HT1080 (cell line): ENCODE measurements at regions not wholly inside any gene's neighbourhood (a gene's known extent, or its start where the extent isn't known, plus 50 kb on each side); places are given as distances from the start of the nearest gene placed in this dataset.
"Not testable (repeated sequence)": the region's sequence is repeated elsewhere in the genome, so short reads cannot be mapped to it uniquely, and the experiment has no call there.

Experiments used
- DNase-seq: peaks from one replicate; pipeline ENCODE4 v3.0.0-alpha.2; 2015; ENCODE audit warnings: low read depth

GRCh38 chr1:121443001-121443540 is 258.3 kb downstream of the SRGAP2C start:
- DNase-seq = peak; percentile 31

DNA sequence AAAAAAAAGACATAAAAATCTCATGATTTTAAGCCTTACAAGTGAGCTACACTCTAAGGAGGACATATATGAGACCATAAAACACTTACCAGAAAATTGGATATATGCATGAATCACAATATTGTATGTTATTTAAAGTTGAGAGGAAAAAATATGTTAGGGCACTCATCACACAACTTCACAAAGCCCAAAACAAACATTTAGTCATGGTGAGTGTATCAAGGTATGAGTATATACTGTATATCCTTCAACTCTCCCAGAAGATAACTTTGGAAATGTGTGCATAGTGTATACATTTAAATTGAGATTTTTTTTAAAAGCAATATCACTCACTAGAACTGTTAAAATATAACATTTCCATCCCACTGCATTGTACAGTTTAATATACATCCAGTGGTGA is 259.3 kb downstream of the SRGAP2C start:
- DNase-seq = peak; percentile 35

- DNase-seq = no peak
Measured at GRCh38 chr1:121445679-121446078, 260.9 kb downstream of the SRGAP2C start.

- not testable (repeated sequence) for DNase-seq
Measured at GRCh38 chr1:121447280-121447923, 262.6 kb downstream of the SRGAP2C start.

DNA sequence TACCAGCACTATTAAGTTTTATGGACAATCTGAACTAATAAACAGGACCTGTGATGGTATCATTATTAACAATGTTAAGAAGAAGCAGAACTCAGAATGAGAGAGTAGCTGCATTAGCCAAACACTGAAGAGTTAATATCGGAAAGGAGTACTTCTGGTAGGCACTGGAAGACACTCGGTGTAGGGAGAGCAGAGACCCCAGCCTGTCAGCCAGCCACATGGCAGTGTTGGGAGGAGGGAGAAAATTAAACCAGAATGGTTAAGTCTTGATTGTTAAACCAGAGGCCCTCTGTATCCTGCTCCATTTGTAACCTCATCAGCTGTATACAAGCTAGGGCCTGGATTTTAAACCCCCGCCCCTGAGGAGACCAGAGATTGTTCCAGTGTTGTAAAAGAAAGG is 263.3 kb downstream of the SRGAP2C start:
- not testable (repeated sequence) for DNase-seq

GRCh38 chr1:121448851-121449250 is 264.1 kb downstream of the SRGAP2C start:
- DNase-seq = no peak

DNA sequence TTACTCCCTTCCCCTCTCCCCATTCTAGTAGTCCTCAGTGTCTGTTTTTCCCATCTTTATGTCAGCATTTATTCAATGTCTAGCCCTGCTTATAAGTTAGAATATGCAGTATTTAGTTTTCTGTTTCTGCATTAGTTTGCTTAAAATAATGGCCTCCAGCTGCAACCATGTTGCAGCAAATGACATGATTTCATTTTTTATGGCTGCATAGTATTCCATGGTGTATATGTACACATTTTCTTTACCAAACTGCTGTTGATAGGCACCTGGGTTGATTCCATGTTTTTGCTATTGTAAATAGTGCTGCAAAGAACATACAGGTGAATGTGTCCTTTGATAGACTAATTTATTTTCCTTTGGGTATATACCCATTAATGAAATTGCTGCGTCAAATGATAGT is 267.7 kb downstream of the SRGAP2C start:
- DNase-seq = no peak

GRCh38 chr1:121458291-121459048 is 273.7 kb downstream of the SRGAP2C start:
- DNase-seq = no peak

- no peak for DNase-seq
Measured at GRCh38 chr1:121459235-121459634, 274.5 kb downstream of the SRGAP2C start.

- not testable (repeated sequence) for DNase-seq
Measured at GRCh38 chr1:121469395-121469794, 284.6 kb downstream of the SRGAP2C start.

DNA sequence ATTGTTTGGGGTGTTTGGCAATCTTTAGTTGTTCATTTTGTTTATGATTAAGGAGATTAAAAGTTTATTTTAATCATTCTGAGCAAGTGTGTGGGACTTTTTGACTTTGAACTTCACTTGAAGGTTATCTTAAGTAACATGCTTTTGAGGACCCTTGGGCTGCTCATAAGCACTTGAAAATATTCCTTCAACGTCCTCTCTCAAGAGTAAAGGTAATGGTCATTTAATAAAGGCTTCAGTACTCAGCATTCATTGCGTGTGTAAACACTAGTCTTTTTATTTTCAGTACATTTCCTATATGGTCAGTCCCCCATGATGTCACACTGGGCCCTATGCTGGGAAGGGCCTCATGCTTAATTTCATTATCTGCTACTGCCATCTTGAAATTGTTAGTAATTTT is 285.6 kb downstream of the SRGAP2C start:
- DNase-seq = not testable (repeated sequence)

- DNase-seq = no peak
Measured at GRCh38 chr1:121471523-121471922, 286.7 kb downstream of the SRGAP2C start.

DNA sequence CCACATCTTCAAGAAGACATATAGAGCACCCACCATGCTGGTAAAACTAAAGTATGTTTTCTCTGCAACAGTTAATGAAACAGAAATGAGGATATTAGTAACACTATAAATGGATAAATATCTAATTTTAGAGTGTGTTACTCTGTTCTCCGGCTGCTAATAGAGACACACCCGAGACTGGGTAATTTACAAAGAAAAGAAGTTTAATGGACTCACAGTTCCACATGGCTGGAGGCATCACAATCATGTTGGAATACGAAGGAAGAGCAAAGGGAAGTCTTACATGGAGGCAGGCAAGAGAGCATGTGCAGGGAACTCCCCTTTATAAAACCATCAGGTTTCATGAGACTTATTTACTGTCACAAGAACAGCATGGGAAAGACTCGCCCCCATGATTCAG is 287.2 kb downstream of the SRGAP2C start:
- DNase-seq = no peak

- DNase-seq = no peak
Measured at GRCh38 chr1:121483234-121483633, 298.5 kb downstream of the SRGAP2C start.

DNA sequence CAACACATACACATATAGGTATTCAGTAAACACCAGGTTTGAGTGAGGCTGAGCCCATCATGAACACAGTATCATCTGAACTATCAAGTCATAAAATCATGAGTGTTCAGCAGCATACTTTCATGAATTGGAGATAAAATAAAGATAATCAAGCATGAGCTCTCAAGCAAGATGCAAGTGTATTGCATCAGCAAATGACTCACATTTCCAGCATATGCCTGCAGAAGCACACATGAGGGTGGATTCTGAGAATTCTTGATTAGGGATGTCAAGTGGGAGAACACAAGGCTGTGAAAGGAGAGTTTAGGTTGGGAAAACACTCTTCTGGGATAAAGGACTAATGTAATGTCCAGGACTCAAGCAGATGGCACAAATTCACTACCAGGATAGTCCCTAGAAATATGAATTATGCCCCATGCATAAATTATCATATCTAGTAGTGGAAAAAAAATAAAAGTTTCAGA is 299.2 kb downstream of the SRGAP2C start:
- DNase-seq = peak; percentile 33

DNA sequence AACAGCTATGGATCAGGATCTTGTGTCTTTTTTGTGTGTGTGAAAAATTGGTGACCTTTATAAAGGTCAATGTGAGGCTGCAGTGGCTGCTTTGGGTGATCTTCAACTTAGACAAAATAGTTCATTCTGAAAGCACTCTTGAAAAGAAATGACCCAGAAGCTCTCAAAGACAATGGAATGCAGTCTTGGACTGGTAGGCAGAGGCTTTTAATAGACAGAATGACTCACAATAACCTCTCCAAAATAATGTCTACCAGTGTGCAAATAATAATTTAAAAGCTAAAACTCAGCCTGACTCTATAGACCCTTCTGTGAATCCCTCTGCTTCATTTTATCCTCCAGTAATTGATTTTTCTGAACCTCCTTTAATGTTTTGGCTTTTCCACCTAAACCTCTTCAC is 310.0 kb downstream of the SRGAP2C start:
- DNase-seq = not testable (repeated sequence)

DNA sequence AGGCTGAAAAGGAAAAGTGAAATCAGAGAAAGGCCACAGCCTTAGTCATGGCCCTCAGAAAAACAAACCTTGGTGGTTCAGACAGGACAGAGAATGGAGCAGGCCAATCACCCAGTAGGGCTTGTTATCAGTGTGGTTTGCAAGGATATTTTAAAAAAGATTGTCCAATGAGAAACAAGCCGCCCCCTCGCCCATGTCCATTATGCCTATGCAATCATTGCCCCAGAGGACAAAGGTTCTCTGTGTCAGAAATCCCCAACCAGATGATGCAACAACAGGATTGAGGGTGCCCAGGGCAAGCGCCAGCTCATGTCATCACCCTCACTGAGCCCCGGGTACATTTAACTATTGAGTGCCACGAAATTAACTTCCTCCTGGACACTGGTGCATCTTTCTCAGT is 326.7 kb downstream of the SRGAP2C start:
- DNase-seq = peak; percentile 60

DNA sequence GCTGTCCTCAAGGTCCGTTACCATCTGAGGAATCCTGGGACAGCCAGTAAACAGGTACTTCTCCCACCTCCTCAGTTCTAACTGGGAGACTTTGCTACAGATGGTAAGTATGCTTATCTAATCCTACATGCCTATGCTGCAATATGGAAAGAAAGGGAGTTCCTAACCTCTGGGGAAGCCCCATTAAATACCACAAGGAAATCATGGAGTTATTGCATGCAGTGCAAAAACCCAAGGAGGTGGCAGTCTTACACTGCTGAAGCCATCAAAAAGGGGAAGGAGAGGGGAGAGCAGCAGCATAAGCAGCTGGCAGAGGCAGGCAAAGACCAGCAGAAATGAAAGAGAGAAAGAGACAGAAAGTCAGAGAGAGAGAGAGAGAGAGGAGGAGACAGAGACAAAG is 327.1 kb downstream of the SRGAP2C start:
- DNase-seq = not testable (repeated sequence)

DNA sequence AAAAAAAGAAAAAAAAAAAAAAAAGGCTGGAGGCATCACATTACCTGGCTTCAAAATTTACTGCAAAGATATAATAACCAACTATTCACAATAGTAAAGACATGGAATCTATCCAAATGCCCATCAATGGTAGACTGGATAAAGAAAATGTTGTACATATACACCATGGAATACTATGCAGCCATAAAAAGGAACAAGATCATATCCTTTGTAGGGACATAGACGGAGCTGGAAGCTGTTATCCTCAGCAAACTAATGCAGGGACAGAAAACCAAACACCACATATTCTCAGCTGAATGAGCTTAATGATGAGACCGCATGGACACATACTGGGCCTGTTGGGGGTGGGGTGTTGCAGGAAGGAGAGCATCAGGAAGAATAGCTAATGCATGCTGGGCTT is 330.5 kb downstream of the SRGAP2C start:
- DNase-seq = no peak

DNA sequence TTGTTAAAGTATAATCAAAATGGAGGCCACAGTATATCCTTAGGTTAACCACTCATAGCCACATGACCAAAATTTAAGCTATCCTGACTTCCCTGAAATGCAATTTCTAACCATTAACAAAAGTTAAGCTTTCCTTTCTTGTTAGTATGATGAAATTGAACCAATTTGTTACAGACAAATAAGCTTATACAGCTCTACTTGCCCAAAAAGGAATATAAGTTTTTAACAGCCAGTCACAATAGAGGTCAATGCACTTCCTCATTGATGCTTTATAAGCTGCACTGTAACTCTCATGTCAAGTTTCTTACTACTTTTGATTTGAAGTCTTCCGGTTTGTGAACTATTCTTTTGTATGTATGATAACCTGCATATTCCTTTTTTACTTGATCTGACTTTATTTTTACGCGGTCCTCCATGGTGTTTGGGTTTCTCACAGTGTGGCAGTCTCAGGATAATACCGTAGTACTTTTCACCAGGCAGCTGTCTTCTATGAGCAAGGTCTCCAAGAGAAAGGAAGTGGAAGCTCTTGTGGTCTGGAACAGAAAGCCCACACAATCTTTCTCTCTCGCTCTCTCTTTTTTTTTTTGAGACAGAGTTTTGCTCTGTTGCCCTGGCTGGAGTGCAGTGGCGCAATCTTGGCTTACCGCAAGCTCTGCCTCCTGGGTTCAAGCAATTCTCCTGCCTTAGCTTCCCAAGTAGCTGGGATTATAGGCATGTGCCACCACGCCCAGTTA is 331.6 kb downstream of the SRGAP2C start:
- DNase-seq = peak; percentile 12

- no peak for DNase-seq
Measured at GRCh38 chr1:121517586-121518230, 332.9 kb downstream of the SRGAP2C start.

- no peak for DNase-seq
Measured at GRCh38 chr1:121518726-121519041, 333.9 kb downstream of the SRGAP2C start.
